ENCODE measurements at regions not wholly inside any gene's neighbourhood (a gene's known extent, or its start where the extent isn't known, plus 50 kb on each side); places are given as distances from the start of the nearest gene placed in this dataset.

GRCh38 chr3:145893331-145893730 lies 267.7 kb downstream of the PLOD2 start:
- TF ChIP-seq CTCF (conservative IDR thresholded peaks at IDR 0.05; ENCODE audit: low read length), result no peak
- no peak overlapping the region for H3K4me3 ChIP-seq (ENCODE audit: low read length)
- DNase-seq (ENCODE audit: low read depth), result no peak

GRCh38 chr3:145898487-145898886 lies 262.5 kb downstream of the PLOD2 start:
- DNase-seq (ENCODE audit: low read depth), result peak; percentile 6
- no peak for TF ChIP-seq CTCF (conservative IDR thresholded peaks at IDR 0.05; ENCODE audit: low read length)
- H3K4me3 ChIP-seq (ENCODE audit: low read length), result peak overlapping the region; percentile 27

GRCh38 chr3:145899241-145899640 lies 261.7 kb downstream of the PLOD2 start:
- no peak for TF ChIP-seq CTCF (conservative IDR thresholded peaks at IDR 0.05; ENCODE audit: low read length)
- H3K4me3 ChIP-seq (ENCODE audit: low read length), result no peak overlapping the region
- DNase-seq (ENCODE audit: low read depth), result no peak

GRCh38 chr3:145900056-145900829 lies 260.7 kb downstream of the PLOD2 start:
- no peak for TF ChIP-seq CTCF (conservative IDR thresholded peaks at IDR 0.05; ENCODE audit: low read length)
- no peak overlapping the region for H3K4me3 ChIP-seq (ENCODE audit: low read length)
- DNase-seq (ENCODE audit: low read depth), result no peak

GRCh38 chr3:145902166-145902565 lies 258.8 kb downstream of the PLOD2 start:
- H3K4me3 ChIP-seq (ENCODE audit: low read length), result no peak overlapping the region
- DNase-seq (ENCODE audit: low read depth), result peak; percentile 51
- no peak for TF ChIP-seq CTCF (conservative IDR thresholded peaks at IDR 0.05; ENCODE audit: low read length)

- no peak for TF ChIP-seq CTCF (conservative IDR thresholded peaks at IDR 0.05; ENCODE audit: low read length)
- no peak for DNase-seq (ENCODE audit: low read depth)
- H3K4me3 ChIP-seq (ENCODE audit: low read length), result no peak overlapping the region
These were observed 257.4 kb downstream of the PLOD2 start for GRCh38 chr3:145903472-145904013.

GRCh38 chr3:145904138-145904537 lies 256.8 kb downstream of the PLOD2 start:
- no peak for TF ChIP-seq CTCF (conservative IDR thresholded peaks at IDR 0.05; ENCODE audit: low read length)
- no peak overlapping the region for H3K4me3 ChIP-seq (ENCODE audit: low read length)
- DNase-seq (ENCODE audit: low read depth), result no peak
